ENCODE measurements at regions not wholly inside any gene's neighbourhood (a gene's known extent, or its start where the extent isn't known, plus 50 kb on each side); places are given as distances from the start of the nearest gene placed in this dataset.

DNA sequence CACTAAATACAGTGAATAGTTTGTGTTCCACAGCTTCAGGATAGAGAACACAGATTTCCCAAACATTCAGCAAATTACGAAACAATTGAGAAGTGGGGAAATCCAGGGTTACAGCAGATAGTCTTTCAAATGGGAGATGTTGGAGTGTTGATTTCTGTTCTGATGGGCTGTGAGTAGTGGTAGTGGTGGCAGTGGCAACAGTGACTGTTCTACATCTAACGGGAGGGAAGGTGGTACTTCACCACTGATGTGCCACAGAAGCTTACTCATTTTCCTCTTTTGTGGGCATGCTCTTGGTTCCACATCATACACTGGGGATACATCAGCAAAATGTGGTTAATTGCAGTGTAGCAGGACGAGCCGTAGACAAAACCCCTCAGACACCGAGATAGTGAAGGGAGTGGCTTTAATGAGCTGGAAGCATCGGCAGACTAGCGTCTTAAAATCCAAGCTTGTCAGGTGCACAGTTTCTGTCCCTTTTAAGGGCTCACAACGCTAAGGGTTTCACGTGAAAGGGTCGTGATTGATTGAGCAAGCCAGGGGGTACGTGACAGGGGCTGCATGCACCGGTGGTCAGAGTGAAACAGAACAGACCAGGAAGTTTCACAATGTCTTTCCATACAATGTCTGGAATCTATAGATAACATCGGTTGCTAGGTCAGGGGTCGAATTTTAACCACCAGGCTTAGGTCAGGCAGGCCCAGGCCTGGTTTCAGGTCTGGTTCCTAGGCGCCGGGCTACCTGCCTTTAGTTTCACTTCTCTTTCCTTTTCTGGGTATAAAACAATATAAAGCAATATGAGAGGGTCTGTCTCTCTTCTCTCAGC, 330.6 kb upstream of the FBXO33 start (continued):
- peak; percentile 65 for TF ChIP-seq CREM (IDR thresholded peaks at IDR 0.05)
- no peak for TF ChIP-seq CREM (CRISPR knock-in tag; IDR thresholded peaks at IDR 0.05)
- no peak for TF ChIP-seq ATRX (CRISPR knock-in tag; IDR thresholded peaks at IDR 0.05; ENCODE audit: borderline replicate concordance)
- TF ChIP-seq, protein P1, sequence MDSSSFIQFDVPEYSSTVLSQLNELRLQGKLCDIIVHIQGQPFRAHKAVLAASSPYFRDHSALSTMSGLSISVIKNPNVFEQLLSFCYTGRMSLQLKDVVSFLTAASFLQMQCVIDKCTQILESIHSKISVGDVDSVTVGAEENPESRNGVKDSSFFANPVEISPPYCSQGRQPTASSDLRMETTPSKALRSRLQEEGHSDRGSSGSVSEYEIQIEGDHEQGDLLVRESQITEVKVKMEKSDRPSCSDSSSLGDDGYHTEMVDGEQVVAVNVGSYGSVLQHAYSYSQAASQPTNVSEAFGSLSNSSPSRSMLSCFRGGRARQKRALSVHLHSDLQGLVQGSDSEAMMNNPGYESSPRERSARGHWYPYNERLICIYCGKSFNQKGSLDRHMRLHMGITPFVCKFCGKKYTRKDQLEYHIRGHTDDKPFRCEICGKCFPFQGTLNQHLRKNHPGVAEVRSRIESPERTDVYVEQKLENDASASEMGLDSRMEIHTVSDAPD (CRISPR knock-in tag; IDR thresholded peaks at IDR 0.05): peak; percentile 76; the same call in 1 of the 2 replicates
- TF ChIP-seq ZNF652 (CRISPR knock-in tag; IDR thresholded peaks at IDR 0.05; ENCODE audit: borderline replicate concordance, low read depth): peak; percentile 51; the same call in 1 of the 2 replicates
- peak; percentile 100 for TF ChIP-seq ZNF501 (CRISPR knock-in tag; IDR thresholded peaks at IDR 0.05)
- TF ChIP-seq, protein P2, sequence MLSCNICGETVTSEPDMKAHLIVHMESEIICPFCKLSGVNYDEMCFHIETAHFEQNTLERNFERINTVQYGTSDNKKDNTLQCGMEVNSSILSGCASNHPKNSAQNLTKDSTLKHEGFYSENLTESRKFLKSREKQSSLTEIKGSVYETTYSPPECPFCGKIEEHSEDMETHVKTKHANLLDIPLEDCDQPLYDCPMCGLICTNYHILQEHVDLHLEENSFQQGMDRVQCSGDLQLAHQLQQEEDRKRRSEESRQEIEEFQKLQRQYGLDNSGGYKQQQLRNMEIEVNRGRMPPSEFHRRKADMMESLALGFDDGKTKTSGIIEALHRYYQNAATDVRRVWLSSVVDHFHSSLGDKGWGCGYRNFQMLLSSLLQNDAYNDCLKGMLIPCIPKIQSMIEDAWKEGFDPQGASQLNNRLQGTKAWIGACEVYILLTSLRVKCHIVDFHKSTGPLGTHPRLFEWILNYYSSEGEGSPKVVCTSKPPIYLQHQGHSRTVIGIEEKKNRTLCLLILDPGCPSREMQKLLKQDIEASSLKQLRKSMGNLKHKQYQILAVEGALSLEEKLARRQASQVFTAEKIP (CRISPR knock-in tag; IDR thresholded peaks at IDR 0.05; ENCODE audit: borderline replicate concordance): 0 out of 2 replicates have a peak, but pooled peaks have one; percentile 28
- TF ChIP-seq ZFP62 (CRISPR knock-in tag; IDR thresholded peaks at IDR 0.05): no peak
- peak; percentile 84; the same call in 1 of the 2 replicates for TF ChIP-seq ZNF761 (CRISPR knock-in tag; conservative IDR thresholded peaks at IDR 0.05)
- TF ChIP-seq AKAP8 (CRISPR knock-in tag; IDR thresholded peaks at IDR 0.05): peak; percentile 92
- TF ChIP-seq, protein P3, sequence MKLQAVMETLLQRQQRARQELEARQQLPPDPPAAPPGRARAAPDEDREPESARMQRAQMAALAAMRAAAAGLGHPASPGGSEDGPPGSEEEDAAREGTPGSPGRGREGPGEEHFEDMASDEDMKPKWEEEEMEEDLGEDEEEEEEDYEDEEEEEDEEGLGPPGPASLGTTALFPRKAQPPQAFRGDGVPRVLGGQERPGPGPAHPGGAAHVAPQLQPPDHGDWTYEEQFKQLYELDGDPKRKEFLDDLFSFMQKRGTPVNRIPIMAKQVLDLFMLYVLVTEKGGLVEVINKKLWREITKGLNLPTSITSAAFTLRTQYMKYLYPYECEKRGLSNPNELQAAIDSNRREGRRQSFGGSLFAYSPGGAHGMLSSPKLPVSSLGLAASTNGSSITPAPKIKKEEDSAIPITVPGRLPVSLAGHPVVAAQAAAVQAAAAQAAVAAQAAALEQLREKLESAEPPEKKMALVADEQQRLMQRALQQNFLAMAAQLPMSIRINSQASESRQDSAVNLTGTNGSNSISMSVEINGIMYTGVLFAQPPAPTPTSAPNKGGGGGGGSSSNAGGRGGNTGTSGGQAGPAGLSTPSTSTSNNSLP (IDR thresholded peaks at IDR 0.05; ENCODE audit: low read depth, low read length): no peak
- TF ChIP-seq, protein P4, sequence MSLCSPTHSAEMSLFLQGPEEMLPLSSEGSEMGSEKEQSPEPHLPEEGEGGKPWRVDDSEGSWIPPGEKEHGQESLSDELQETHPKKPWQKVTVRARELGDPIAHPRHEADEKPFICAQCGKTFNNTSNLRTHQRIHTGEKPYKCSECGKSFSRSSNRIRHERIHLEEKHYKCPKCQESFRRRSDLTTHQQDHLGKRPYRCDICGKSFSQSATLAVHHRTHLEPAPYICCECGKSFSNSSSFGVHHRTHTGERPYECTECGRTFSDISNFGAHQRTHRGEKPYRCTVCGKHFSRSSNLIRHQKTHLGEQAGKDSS (CRISPR knock-in tag; IDR thresholded peaks at IDR 0.05; ENCODE audit: borderline replicate concordance, low read depth): peak; percentile 78; the same call in 1 of the 2 replicates
- TF ChIP-seq, protein P5, sequence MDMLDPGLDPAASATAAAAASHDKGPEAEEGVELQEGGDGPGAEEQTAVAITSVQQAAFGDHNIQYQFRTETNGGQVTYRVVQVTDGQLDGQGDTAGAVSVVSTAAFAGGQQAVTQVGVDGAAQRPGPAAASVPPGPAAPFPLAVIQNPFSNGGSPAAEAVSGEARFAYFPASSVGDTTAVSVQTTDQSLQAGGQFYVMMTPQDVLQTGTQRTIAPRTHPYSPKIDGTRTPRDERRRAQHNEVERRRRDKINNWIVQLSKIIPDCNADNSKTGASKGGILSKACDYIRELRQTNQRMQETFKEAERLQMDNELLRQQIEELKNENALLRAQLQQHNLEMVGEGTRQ (IDR thresholded peaks at IDR 0.05; ENCODE audit: low read depth, low read length): no peak
- TF ChIP-seq, protein P5 (CRISPR knock-in tag; IDR thresholded peaks at IDR 0.05; ENCODE audit: borderline replicate concordance): peak; percentile 77
- TF ChIP-seq ZNF10 (CRISPR knock-in tag; IDR thresholded peaks at IDR 0.05; ENCODE audit: borderline replicate concordance, low read depth): peak; percentile 90; the same call in 1 of the 2 replicates
- peak; percentile 75 for TF ChIP-seq GABPB1 (CRISPR knock-in tag; IDR thresholded peaks at IDR 0.05)
- TF ChIP-seq U2AF1 (optimal IDR thresholded peaks at IDR 0.05; ENCODE audit: low read depth, low read length): no peak
- peak; percentile 98 for TF ChIP-seq ZNF224 (CRISPR knock-in tag; IDR thresholded peaks at IDR 0.05)
- TF ChIP-seq POLR2AphosphoS5 (IDR thresholded peaks at IDR 0.05; ENCODE audit: low read depth, low read length): peak; percentile 44; the same call in 1 of the 2 replicates
- TF ChIP-seq ZNF331 (CRISPR knock-in tag; IDR thresholded peaks at IDR 0.05): peak; percentile 86; the same call in 1 of the 2 replicates

Data from HepG2 (cell line).